ENCODE measurements at regions not wholly inside any gene's neighbourhood (a gene's known extent, or its start where the extent isn't known, plus 50 kb on each side); places are given as distances from the start of the nearest gene placed in this dataset.

- CTCF ChIA-PET, result no interaction called here
- Histone ChIP-seq H3K27ac (ENCODE audit: extremely low read depth, low read depth, low read length) (no peak overlapping the region), H3K36me3 (ENCODE audit: control insufficient read depth in 2 of 2, insufficient read depth in 1 of 2, low read length in 2 of 2) (no peaks in the 10 kb centered on the region), H3K4me1 (ENCODE audit: control insufficient read depth, insufficient read depth, low read length) (no peaks in the 10 kb centered on the region), H3K9me3 (ENCODE audit: control insufficient read depth, insufficient read depth, low read depth, low read length) (no peaks in the 10 kb centered on the region), H3K4me3 (ENCODE audit: low read depth, low read length) (no peak overlapping the region)
- no peak for TF ChIP-seq YY1 (tag by site-specific recombination; IDR thresholded peaks at IDR 0.05)
- no peak for TF ChIP-seq ZNF837 (tag by site-specific recombination; IDR thresholded peaks at IDR 0.05)
- no peak for TF ChIP-seq KLF9 (tag by site-specific recombination; IDR thresholded peaks at IDR 0.05; ENCODE audit: low read depth)
- no peak for TF ChIP-seq ZNF311 (tag by site-specific recombination; IDR thresholded peaks at IDR 0.05; ENCODE audit: borderline replicate concordance)
- no peak for TF ChIP-seq KLF10 (tag by site-specific recombination; IDR thresholded peaks at IDR 0.05)
- TF ChIP-seq ZNF639 (tag by site-specific recombination; IDR thresholded peaks at IDR 0.05), result no peak
- no peak for TF ChIP-seq ZBTB1 (tag by site-specific recombination; IDR thresholded peaks at IDR 0.05)
- no peak for TF ChIP-seq ZNF513 (tag by site-specific recombination; IDR thresholded peaks at IDR 0.05)
- TF ChIP-seq ELK4 (IDR thresholded peaks at IDR 0.05; ENCODE audit: borderline replicate concordance, low read depth, low read length), result no peak
- TF ChIP-seq ZNF704 (tag by site-specific recombination; IDR thresholded peaks at IDR 0.05), result no peak
- no peak for TF ChIP-seq HOXC10 (CRISPR knock-in tag; IDR thresholded peaks at IDR 0.05)
- no peak for TF ChIP-seq ZNF280C (tag by site-specific recombination; IDR thresholded peaks at IDR 0.05)
- no peak for TF ChIP-seq GLI2 (tag by site-specific recombination; IDR thresholded peaks at IDR 0.05; ENCODE audit: borderline replicate concordance, low read depth)
- POLR2A ChIA-PET, result no interaction called here
These were observed 495.0 kb upstream of the NRSN1 start for GRCh38 chr6:23630726-23631635.

- Histone ChIP-seq H3K27ac (ENCODE audit: extremely low read depth, low read depth, low read length) (no peak overlapping the region), H3K4me3 (ENCODE audit: low read depth, low read length) (no peak overlapping the region), H3K36me3 (ENCODE audit: control insufficient read depth in 2 of 2, insufficient read depth in 1 of 2, low read length in 2 of 2) (no peaks in the 10 kb centered on the region), H3K4me1 (ENCODE audit: control insufficient read depth, insufficient read depth, low read length) (no peaks in the 10 kb centered on the region), H3K9me3 (ENCODE audit: control insufficient read depth, insufficient read depth, low read depth, low read length) (no peaks in the 10 kb centered on the region)
- TF ChIP-seq ZNF639 (tag by site-specific recombination; IDR thresholded peaks at IDR 0.05) (no peak), KLF17 (tag by site-specific recombination; IDR thresholded peaks at IDR 0.05) (no peak), ZNF184 (tag by site-specific recombination; IDR thresholded peaks at IDR 0.05) (no peak), HOXD13 (CRISPR knock-in tag; IDR thresholded peaks at IDR 0.05; ENCODE audit: borderline replicate concordance) (no peak), ZNF658 (tag by site-specific recombination; IDR thresholded peaks at IDR 0.05) (no peak)
- CTCF ChIA-PET, result no interaction called here
- POLR2A ChIA-PET, result no interaction called here
These were observed 492.0 kb upstream of the NRSN1 start for GRCh38 chr6:23633996-23634395.
